Upper lobe of left lung (tissue), 4 donors: ENCODE measurements at regions not wholly inside any gene's neighbourhood (a gene's known extent, or its start where the extent isn't known, plus 50 kb on each side); places are given as distances from the start of the nearest gene placed in this dataset.

Source experiments
- POLR2A ChIP-seq, 4 donors: fragments of 450-650 bp; IDR thresholded peaks; one replicate each; pipeline ENCODE4 v1.5.1; 2016 to 2017; ENCODE audit warnings: antibody characterized with exemption in 4 of 4, mild to moderate bottlenecking in 2 of 4
- POLR2AphosphoS5 ChIP-seq, 2 donors: sonication (generic); formaldehyde crosslinking; IDR thresholded peaks; one replicate each; pipeline ENCODE4 v1.5.1; 2017; ENCODE audit warnings: antibody characterized with exemption in 2 of 2

DNA sequence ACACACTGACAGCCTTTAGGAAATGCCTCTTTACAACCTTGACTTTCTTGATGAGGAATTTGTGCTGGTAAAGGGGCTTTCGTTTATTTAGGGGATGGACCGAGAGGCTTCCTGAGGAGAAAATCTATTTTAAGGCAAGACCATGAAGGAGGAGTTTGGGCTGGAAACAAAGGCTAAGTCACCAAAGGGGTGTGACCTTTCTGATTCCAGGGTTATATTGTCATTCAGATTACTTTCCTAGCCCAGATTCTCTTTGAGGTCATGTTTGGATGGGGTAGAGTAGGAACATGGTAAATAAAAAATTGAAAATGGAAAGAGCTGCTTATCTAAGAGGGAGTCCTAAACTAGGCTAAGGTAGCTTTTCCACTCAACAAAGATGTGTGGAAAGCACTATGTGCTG lies 77.1 kb upstream of the UGP2 start:
- no peak for TF ChIP-seq POLR2A (IDR thresholded peaks at IDR 0.05)
- no peak for TF ChIP-seq POLR2AphosphoS5 (IDR thresholded peaks at IDR 0.05)
